ENCODE measurements at regions not wholly inside any gene's neighbourhood (a gene's known extent, or its start where the extent isn't known, plus 50 kb on each side); places are given as distances from the start of the nearest gene placed in this dataset.
"Not testable (repeated sequence)": the region's sequence is repeated elsewhere in the genome, so short reads cannot be mapped to it uniquely, and the experiment has no call there.

- Histone ChIP-seq H3K4me3 (ENCODE audit: low read depth in 1 of 5, low read length in 5 of 5) (no peak overlapping the region), H3K9ac (ENCODE audit: low read length in 5 of 5) (no peak overlapping the region), H3K27ac (ENCODE audit: low read depth, low read length) (no peak overlapping the region), H3K36me3 (ENCODE audit: control insufficient read depth in 5 of 5, insufficient read depth in 5 of 5, low read length in 5 of 5) (no peaks in the 10 kb centered on the region), H3K27me3 (ENCODE audit: control insufficient read depth in 5 of 5, insufficient read depth in 4 of 5, low read length in 5 of 5) (no peaks in the 10 kb centered on the region), H3K9me3 (ENCODE audit: control insufficient read depth in 5 of 5, low read length in 5 of 5) (no peaks in the 10 kb centered on the region), H3K4me1 (ENCODE audit: control insufficient read depth in 5 of 5, insufficient read depth in 5 of 5, low read length in 5 of 5) (no peaks in the 10 kb centered on the region)
These were observed 95.3 kb upstream of the CXCL13 start for GRCh38 chr4:77510367-77510766.

GRCh38 chr4:77525538-77525937, 80.1 kb upstream of the CXCL13 start:
- H3K4me3 ChIP-seq (ENCODE audit: low read depth in 1 of 5, low read length in 5 of 5), result no peak overlapping the region
- H3K4me1 ChIP-seq (ENCODE audit: control insufficient read depth in 5 of 5, insufficient read depth in 5 of 5, low read length in 5 of 5), result no peaks in the 10 kb centered on the region
- H3K9me3 ChIP-seq (ENCODE audit: control insufficient read depth in 5 of 5, low read length in 5 of 5), result peaks cover 0 to 8% (median 3%) of the 10 kb centered on the region in 5 donors
- H3K27me3 ChIP-seq (ENCODE audit: control insufficient read depth in 5 of 5, insufficient read depth in 4 of 5, low read length in 5 of 5), result no peaks in the 10 kb centered on the region
- H3K36me3 ChIP-seq (ENCODE audit: control insufficient read depth in 5 of 5, insufficient read depth in 5 of 5, low read length in 5 of 5), result no peaks in the 10 kb centered on the region
- H3K9ac ChIP-seq (ENCODE audit: low read length in 5 of 5), result no peak overlapping the region
- H3K27ac ChIP-seq (ENCODE audit: low read depth, low read length), result no peak overlapping the region

- H3K27me3 ChIP-seq (ENCODE audit: control insufficient read depth in 5 of 5, insufficient read depth in 4 of 5, low read length in 5 of 5); H3K36me3 ChIP-seq (ENCODE audit: control insufficient read depth in 5 of 5, insufficient read depth in 5 of 5, low read length in 5 of 5); H3K27ac ChIP-seq (ENCODE audit: low read depth, low read length); H3K4me1 ChIP-seq (ENCODE audit: control insufficient read depth in 5 of 5, insufficient read depth in 5 of 5, low read length in 5 of 5); H3K4me3 ChIP-seq (ENCODE audit: low read depth in 1 of 5, low read length in 5 of 5); H3K9ac ChIP-seq (ENCODE audit: low read length in 5 of 5); H3K9me3 ChIP-seq (ENCODE audit: control insufficient read depth in 5 of 5, low read length in 5 of 5): not testable (repeated sequence)
These were observed 77.7 kb upstream of the CXCL13 start for GRCh38 chr4:77527900-77528299.

- Histone ChIP-seq H3K9me3 (ENCODE audit: control insufficient read depth in 5 of 5, low read length in 5 of 5) (peaks cover 0 to 6% (median 2%) of the 10 kb centered on the region in 5 donors), H3K4me1 (ENCODE audit: control insufficient read depth in 5 of 5, insufficient read depth in 5 of 5, low read length in 5 of 5) (peaks cover 0 to 5% (median 0%) of the 10 kb centered on the region in 5 donors), H3K9ac (ENCODE audit: low read length in 5 of 5) (no peak overlapping the region), H3K36me3 (ENCODE audit: control insufficient read depth in 5 of 5, insufficient read depth in 5 of 5, low read length in 5 of 5) (no peaks in the 10 kb centered on the region), H3K4me3 (ENCODE audit: low read depth in 1 of 5, low read length in 5 of 5) (no peak overlapping the region), H3K27ac (ENCODE audit: low read depth, low read length) (no peak overlapping the region), H3K27me3 (ENCODE audit: control insufficient read depth in 5 of 5, insufficient read depth in 4 of 5, low read length in 5 of 5) (no peaks in the 10 kb centered on the region)
These were observed 67.5 kb upstream of the CXCL13 start for GRCh38 chr4:77538144-77538543.

GRCh38 chr4:77538574-77539157, 67.0 kb upstream of the CXCL13 start:
- no peak overlapping the region for H3K4me3 ChIP-seq (ENCODE audit: low read depth in 1 of 5, low read length in 5 of 5)
- no peaks in the 10 kb centered on the region for H3K36me3 ChIP-seq (ENCODE audit: control insufficient read depth in 5 of 5, insufficient read depth in 5 of 5, low read length in 5 of 5)
- no peak overlapping the region for H3K27ac ChIP-seq (ENCODE audit: low read depth, low read length)

More at GRCh38 chr4:77538574-77539157, 67.0 kb upstream of the CXCL13 start:
- Histone ChIP-seq H3K27me3 (ENCODE audit: control insufficient read depth in 5 of 5, insufficient read depth in 4 of 5, low read length in 5 of 5) (no peaks in the 10 kb centered on the region), H3K4me1 (ENCODE audit: control insufficient read depth in 5 of 5, insufficient read depth in 5 of 5, low read length in 5 of 5) (peaks cover 0 to 5% (median 0%) of the 10 kb centered on the region in 5 donors), H3K9me3 (ENCODE audit: control insufficient read depth in 5 of 5, low read length in 5 of 5) (peaks cover 0 to 5% (median 0%) of the 10 kb centered on the region in 5 donors), H3K9ac (ENCODE audit: low read length in 5 of 5) (no peak overlapping the region)
